OCI-LY3 (cell line): ENCODE measurements at regions not wholly inside any gene's neighbourhood (a gene's known extent, or its start where the extent isn't known, plus 50 kb on each side); places are given as distances from the start of the nearest gene placed in this dataset.

Source experiments
- CTCF ChIP-seq: fragments of 200-600, 300-600 bp; sonication (generic); IDR thresholded peaks from 2 replicates; pipeline ENCODE4 v1.5.1; 2014; ENCODE audit warnings: antibody characterized with exemption, low read length, low read depth
- EZH2phosphoT487 ChIP-seq: fragments of 200-600 bp; shearing (Covaris generic); IDR thresholded peaks from 2 replicates; pipeline ENCODE4 v1.6.1; 2018; ENCODE audit warnings: antibody characterized with exemption, mixed run types, low read depth

- TF ChIP-seq CTCF, result no peak
- no peak for TF ChIP-seq EZH2phosphoT487
Observed at GRCh38 chr14:97210202-97210601, 413.0 kb downstream of the VRK1 start.
